Right renal cortex interstitium (tissue), 3 donors: ENCODE measurements at regions not wholly inside any gene's neighbourhood (a gene's known extent, or its start where the extent isn't known, plus 50 kb on each side); places are given as distances from the start of the nearest gene placed in this dataset.

ENCODE experiments used
- DNase-seq, 3 donors: peaks; one replicate each; pipeline ENCODE4 v3.0.0-alpha.2; 2013; ENCODE audit warnings: low read depth in 3 of 3, low spot score in 2 of 3

GRCh38 chr12:45622210-45622937 is 107.1 kb upstream of the ARID2 start:
- no peak for DNase-seq

GRCh38 chr12:45623221-45623620 is 106.3 kb upstream of the ARID2 start:
- DNase-seq, result no peak

GRCh38 chr12:45623940-45624339 is 105.6 kb upstream of the ARID2 start:
- no peak for DNase-seq

DNA sequence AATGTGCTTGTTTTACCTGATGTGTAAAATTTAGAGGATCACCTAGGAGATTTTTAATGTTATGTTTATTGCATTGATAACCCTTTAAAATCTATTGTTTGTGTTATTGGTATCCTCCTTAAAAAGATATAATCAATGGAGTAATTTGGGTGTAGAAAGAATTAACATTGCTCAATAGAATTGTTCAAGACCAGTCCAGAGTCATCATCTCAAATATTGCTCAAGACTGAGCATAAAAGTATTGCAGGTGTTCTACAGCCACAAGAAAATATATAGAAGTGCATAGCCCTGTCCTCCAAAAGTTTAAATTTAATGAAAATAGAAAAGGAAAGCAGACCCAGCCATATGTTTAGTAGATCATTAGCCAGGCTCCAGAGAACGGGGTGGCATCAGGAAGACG is 102.5 kb upstream of the ARID2 start:
- no peak for DNase-seq

DNA sequence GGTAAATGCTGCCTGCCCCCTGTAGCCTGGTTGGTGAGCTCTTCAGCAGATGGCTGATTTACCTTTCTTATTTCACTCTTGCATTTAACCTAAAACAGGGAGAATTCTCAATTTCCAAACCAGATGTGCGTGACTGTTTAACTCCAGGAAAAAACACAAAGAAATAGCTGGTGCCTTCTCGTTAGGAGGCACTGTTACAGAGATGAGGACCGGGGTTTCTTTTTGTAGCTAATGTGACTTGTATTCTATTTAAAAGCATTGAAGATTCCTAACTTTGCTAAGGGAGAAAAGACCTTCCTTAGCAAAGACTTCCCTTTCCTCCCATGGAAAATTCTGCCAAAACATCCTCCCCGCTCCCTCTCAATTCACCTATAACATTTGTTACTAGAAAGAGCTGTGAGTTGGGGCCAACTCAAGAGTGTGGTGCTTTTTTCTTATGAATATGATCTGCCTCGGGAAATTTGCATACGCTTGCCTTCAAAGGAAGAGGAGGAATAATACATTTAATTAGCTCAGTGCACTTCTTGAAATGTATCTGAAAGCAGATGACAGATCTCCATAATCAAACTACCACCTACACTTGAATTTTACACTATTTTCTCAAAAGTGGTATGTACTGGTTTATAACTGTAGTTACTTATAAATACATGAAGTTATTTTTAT is 102.0 kb upstream of the ARID2 start:
- DNase-seq, result no peak

GRCh38 chr12:45629292-45629691 is 100.2 kb upstream of the ARID2 start:
- no peak for DNase-seq

GRCh38 chr12:45633733-45634132 is 95.8 kb upstream of the ARID2 start:
- no peak for DNase-seq

- DNase-seq, result no peak
Observed at GRCh38 chr12:45634273-45634917, 95.1 kb upstream of the ARID2 start.

- DNase-seq, result no peak
Observed at GRCh38 chr12:45637242-45637641, 92.3 kb upstream of the ARID2 start.

DNA sequence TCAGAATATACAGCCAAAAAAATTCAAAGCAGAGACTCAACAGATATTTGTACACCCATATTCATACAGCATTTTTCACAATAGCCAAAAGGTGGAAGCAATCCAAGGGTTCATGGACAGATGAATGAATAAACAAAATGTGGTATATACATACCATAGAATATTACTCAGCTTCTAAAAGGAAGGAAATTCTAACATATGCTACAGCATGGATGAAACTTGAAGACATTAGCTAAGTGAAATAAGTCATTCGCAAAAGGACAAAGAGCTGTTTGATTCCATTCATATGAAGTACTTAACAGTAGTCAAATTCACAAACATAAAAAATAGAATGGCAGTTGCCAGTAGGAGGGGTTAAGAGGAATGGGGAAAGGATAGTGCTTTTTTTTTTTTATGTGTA is 91.8 kb upstream of the ARID2 start:
- DNase-seq, result no peak

- DNase-seq, result no peak
Observed at GRCh38 chr12:45638386-45638785, 91.1 kb upstream of the ARID2 start.

GRCh38 chr12:45644541-45644940 is 85.0 kb upstream of the ARID2 start:
- DNase-seq, result no peak

GRCh38 chr12:45646851-45647581 is 82.5 kb upstream of the ARID2 start:
- no peak for DNase-seq

- DNase-seq, result no peak
Observed at GRCh38 chr12:45648070-45648469, 81.4 kb upstream of the ARID2 start.

DNA sequence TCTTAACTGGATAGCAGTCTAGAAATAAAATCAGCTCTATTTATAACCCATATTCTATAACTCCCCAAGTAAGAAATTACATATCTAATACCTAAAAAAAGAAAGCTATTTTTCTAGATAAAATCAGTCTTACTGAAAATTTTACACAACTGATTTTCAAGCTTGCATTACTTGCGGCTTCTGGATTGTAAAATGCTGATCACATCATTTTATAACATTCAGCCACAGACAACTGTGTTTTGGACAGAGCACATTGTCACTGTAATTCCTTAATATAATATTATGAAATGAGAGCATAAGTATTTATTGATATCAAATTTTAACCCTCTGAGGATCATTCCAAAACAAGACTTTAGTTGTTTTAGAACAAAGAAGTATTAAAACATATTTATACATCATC is 78.5 kb upstream of the ARID2 start:
- DNase-seq, result no peak

GRCh38 chr12:45654002-45654665 is 75.4 kb upstream of the ARID2 start:
- no peak for DNase-seq

GRCh38 chr12:45655186-45655585 is 74.3 kb upstream of the ARID2 start:
- no peak for DNase-seq

DNA sequence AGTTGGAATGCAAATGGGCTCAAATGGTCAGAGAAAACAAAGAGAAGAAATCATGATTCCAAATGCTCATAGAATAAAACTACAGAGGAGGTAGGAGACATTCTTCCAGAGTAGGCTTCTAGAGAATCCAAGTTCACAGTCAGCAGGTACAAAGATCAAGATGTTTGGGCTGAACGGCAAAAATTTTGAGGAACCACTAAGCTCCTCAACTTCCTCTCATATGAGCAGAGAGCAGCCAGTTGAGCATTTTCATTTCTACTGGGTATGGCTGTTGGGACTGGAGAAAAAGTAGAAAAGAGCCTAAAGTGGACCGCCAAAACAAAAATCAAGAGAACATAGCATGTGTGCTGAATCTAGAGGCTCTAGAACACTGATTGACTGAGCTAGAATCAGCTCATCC is 73.8 kb upstream of the ARID2 start:
- no peak for DNase-seq

DNA sequence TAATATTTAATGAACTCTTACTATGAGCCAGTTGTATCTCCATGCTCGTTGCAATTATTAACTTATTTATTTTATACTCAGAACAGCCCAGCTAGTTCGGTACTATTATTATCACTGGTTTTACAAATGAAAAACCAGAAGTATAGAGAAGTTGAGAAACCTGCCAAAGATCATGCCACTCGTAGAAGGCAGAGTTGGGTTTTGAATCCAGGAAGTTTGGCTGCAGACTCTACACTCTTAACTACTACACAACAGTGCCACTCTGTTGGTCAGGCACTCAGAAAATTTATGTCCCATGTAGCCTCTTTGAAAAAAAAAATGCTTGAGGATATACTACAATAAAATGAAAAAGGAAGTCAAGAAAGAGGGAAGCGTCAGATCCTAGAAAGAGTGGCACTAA is 71.5 kb upstream of the ARID2 start:
- DNase-seq, result no peak

- no peak for DNase-seq
Observed at GRCh38 chr12:45660330-45660729, 69.2 kb upstream of the ARID2 start.

DNA sequence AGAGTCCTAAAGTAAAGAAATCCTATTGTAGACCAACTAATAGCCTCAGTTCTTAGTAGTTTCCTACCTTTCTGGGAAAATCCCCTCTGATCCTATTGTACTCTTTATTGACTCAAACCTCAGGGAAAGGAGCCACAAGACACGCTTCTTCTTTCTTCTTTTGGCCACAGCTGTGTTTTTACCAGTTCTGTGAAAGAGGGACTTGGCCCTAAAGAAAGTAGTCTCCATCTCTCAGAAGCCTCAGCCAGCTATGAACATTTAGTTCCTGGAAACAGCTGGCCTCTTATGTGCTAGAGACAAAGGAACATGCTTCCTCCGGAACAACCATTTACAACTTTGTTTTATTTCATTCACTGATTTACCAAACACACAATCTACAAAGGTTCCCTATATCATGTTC is 66.1 kb upstream of the ARID2 start:
- no peak for DNase-seq
